ENCODE measurements at regions not wholly inside any gene's neighbourhood (a gene's known extent, or its start where the extent isn't known, plus 50 kb on each side); places are given as distances from the start of the nearest gene placed in this dataset.
"Not testable (repeated sequence)": the region's sequence is repeated elsewhere in the genome, so short reads cannot be mapped to it uniquely, and the experiment has no call there.

- DNase-seq (ENCODE audit: low read depth, low spot score), result no peak
- Histone ChIP-seq H3K27me3 (ENCODE audit: control insufficient read depth, insufficient read depth, low read length) (peaks cover 1% of the 10 kb centered on the region; the same call in 1 of the 2 replicates), H3K9me3 (ENCODE audit: control insufficient read depth, insufficient read depth, low read length) (no peaks in the 10 kb centered on the region), H3K36me3 (ENCODE audit: control insufficient read depth, insufficient read depth, low read length) (no peaks in the 10 kb centered on the region), H3K4me1 (ENCODE audit: control insufficient read depth, insufficient read depth, low read length) (no peaks in the 10 kb centered on the region), H3K27ac (ENCODE audit: low read length) (no peak overlapping the region), H3K4me3 (ENCODE audit: low read length) (no peak overlapping the region)
- WGBS (ENCODE audit: insufficient coverage, insufficient read length), result no CpG with 5 or more reads among the region's 6 CpGs
Observed at GRCh38 chr14:71454513-71455332, 477.5 kb upstream of the RGS6 start.

GRCh38 chr14:71460091-71460490 lies 472.1 kb upstream of the RGS6 start:
- no peaks in the 10 kb centered on the region for H3K4me1 ChIP-seq (ENCODE audit: control insufficient read depth, insufficient read depth, low read length)
- WGBS (ENCODE audit: insufficient coverage, insufficient read length), result no CpG with 5 or more reads among the region's 6 CpGs

GRCh38 chr14:71461617-71462016 lies 470.6 kb upstream of the RGS6 start:
- not testable (repeated sequence) for H3K36me3 ChIP-seq (ENCODE audit: control insufficient read depth, insufficient read depth, low read length); H3K9me3 ChIP-seq (ENCODE audit: control insufficient read depth, insufficient read depth, low read length); DNase-seq (ENCODE audit: low read depth, low spot score); H3K27ac ChIP-seq (ENCODE audit: low read length); H3K4me3 ChIP-seq (ENCODE audit: low read length); H3K4me1 ChIP-seq (ENCODE audit: control insufficient read depth, insufficient read depth, low read length); H3K27me3 ChIP-seq (ENCODE audit: control insufficient read depth, insufficient read depth, low read length)
- WGBS (ENCODE audit: insufficient coverage, insufficient read length), result no CpG with 5 or more reads among the region's 3 CpGs

More at GRCh38 chr14:71460091-71460490, 472.1 kb upstream of the RGS6 start:
- Histone ChIP-seq H3K9me3 (ENCODE audit: control insufficient read depth, insufficient read depth, low read length) (no peaks in the 10 kb centered on the region), H3K4me3 (ENCODE audit: low read length) (no peak overlapping the region), H3K27ac (ENCODE audit: low read length) (no peak overlapping the region), H3K27me3 (ENCODE audit: control insufficient read depth, insufficient read depth, low read length) (peaks cover 1% of the 10 kb centered on the region; the same call in 1 of the 2 replicates), H3K36me3 (ENCODE audit: control insufficient read depth, insufficient read depth, low read length) (no peaks in the 10 kb centered on the region)
- no peak for DNase-seq (ENCODE audit: low read depth, low spot score)

- DNase-seq (ENCODE audit: low read depth, low spot score), result no peak
- no peak overlapping the region for H3K27ac ChIP-seq (ENCODE audit: low read length)
Observed at GRCh38 chr14:71463807-71464206, 468.4 kb upstream of the RGS6 start.

GRCh38 chr14:71464840-71465239 lies 467.4 kb upstream of the RGS6 start:
- WGBS (ENCODE audit: insufficient coverage, insufficient read length), result no CpG with 5 or more reads among the region's 4 CpGs

More at GRCh38 chr14:71463807-71464206, 468.4 kb upstream of the RGS6 start:
- Histone ChIP-seq H3K4me1 (ENCODE audit: control insufficient read depth, insufficient read depth, low read length) (no peaks in the 10 kb centered on the region), H3K36me3 (ENCODE audit: control insufficient read depth, insufficient read depth, low read length) (no peaks in the 10 kb centered on the region), H3K9me3 (ENCODE audit: control insufficient read depth, insufficient read depth, low read length) (no peaks in the 10 kb centered on the region), H3K4me3 (ENCODE audit: low read length) (no peak overlapping the region), H3K27me3 (ENCODE audit: control insufficient read depth, insufficient read depth, low read length) (peaks cover 1% of the 10 kb centered on the region; the same call in 1 of the 2 replicates)

GRCh38 chr14:71465316-71465715 lies 466.9 kb upstream of the RGS6 start:
- Histone ChIP-seq H3K4me1 (ENCODE audit: control insufficient read depth, insufficient read depth, low read length) (no peaks in the 10 kb centered on the region), H3K27me3 (ENCODE audit: control insufficient read depth, insufficient read depth, low read length) (no peaks in the 10 kb centered on the region), H3K36me3 (ENCODE audit: control insufficient read depth, insufficient read depth, low read length) (no peaks in the 10 kb centered on the region), H3K9me3 (ENCODE audit: control insufficient read depth, insufficient read depth, low read length) (no peaks in the 10 kb centered on the region), H3K4me3 (ENCODE audit: low read length) (no peak overlapping the region), H3K27ac (ENCODE audit: low read length) (no peak overlapping the region)
- no CpG with 5 or more reads among the region's 2 CpGs for WGBS (ENCODE audit: insufficient coverage, insufficient read length)
- DNase-seq (ENCODE audit: low read depth, low spot score), result no peak

More at GRCh38 chr14:71464840-71465239, 467.4 kb upstream of the RGS6 start:
- no peak overlapping the region for H3K27ac ChIP-seq (ENCODE audit: low read length)
- DNase-seq (ENCODE audit: low read depth, low spot score), result no peak
- no peaks in the 10 kb centered on the region for H3K4me1 ChIP-seq (ENCODE audit: control insufficient read depth, insufficient read depth, low read length)
- H3K27me3 ChIP-seq (ENCODE audit: control insufficient read depth, insufficient read depth, low read length), result no peaks in the 10 kb centered on the region
- no peaks in the 10 kb centered on the region for H3K36me3 ChIP-seq (ENCODE audit: control insufficient read depth, insufficient read depth, low read length)
- no peak overlapping the region for H3K4me3 ChIP-seq (ENCODE audit: low read length)
- H3K9me3 ChIP-seq (ENCODE audit: control insufficient read depth, insufficient read depth, low read length), result no peaks in the 10 kb centered on the region

GRCh38 chr14:71466251-71466650 lies 466.0 kb upstream of the RGS6 start:
- no CpG with 5 or more reads among the region's 3 CpGs for WGBS (ENCODE audit: insufficient coverage, insufficient read length)
- H3K9me3 ChIP-seq (ENCODE audit: control insufficient read depth, insufficient read depth, low read length), result no peaks in the 10 kb centered on the region
- no peak overlapping the region for H3K4me3 ChIP-seq (ENCODE audit: low read length)
- no peaks in the 10 kb centered on the region for H3K36me3 ChIP-seq (ENCODE audit: control insufficient read depth, insufficient read depth, low read length)
- H3K4me1 ChIP-seq (ENCODE audit: control insufficient read depth, insufficient read depth, low read length), result no peaks in the 10 kb centered on the region
- H3K27me3 ChIP-seq (ENCODE audit: control insufficient read depth, insufficient read depth, low read length), result no peaks in the 10 kb centered on the region
- no peak for DNase-seq (ENCODE audit: low read depth, low spot score)
- H3K27ac ChIP-seq (ENCODE audit: low read length), result no peak overlapping the region

GRCh38 chr14:71466946-71467345 lies 465.3 kb upstream of the RGS6 start:
- no CpG with 5 or more reads among the region's 4 CpGs for whole genome bisulfite sequencing (ENCODE audit: insufficient coverage, insufficient read length)
- H3K4me3 ChIP-seq (ENCODE audit: low read length), result no peak overlapping the region

GRCh38 chr14:71467361-71467811 lies 464.8 kb upstream of the RGS6 start:
- H3K36me3 ChIP-seq (ENCODE audit: control insufficient read depth, insufficient read depth, low read length), result no peaks in the 10 kb centered on the region
- WGBS (ENCODE audit: insufficient coverage, insufficient read length), result 100% methylated on average over 1 of the region's 3 CpGs
- no peak for DNase-seq (ENCODE audit: low read depth, low spot score)
- H3K4me1 ChIP-seq (ENCODE audit: control insufficient read depth, insufficient read depth, low read length), result no peaks in the 10 kb centered on the region
- H3K4me3 ChIP-seq (ENCODE audit: low read length), result no peak overlapping the region
- no peak overlapping the region for H3K27ac ChIP-seq (ENCODE audit: low read length)
- no peaks in the 10 kb centered on the region for H3K27me3 ChIP-seq (ENCODE audit: control insufficient read depth, insufficient read depth, low read length)
- H3K9me3 ChIP-seq (ENCODE audit: control insufficient read depth, insufficient read depth, low read length), result no peaks in the 10 kb centered on the region

More at GRCh38 chr14:71466946-71467345, 465.3 kb upstream of the RGS6 start:
- DNase-seq (ENCODE audit: low read depth, low spot score), result no peak
- Histone ChIP-seq H3K4me1 (ENCODE audit: control insufficient read depth, insufficient read depth, low read length) (no peaks in the 10 kb centered on the region), H3K27me3 (ENCODE audit: control insufficient read depth, insufficient read depth, low read length) (no peaks in the 10 kb centered on the region), H3K36me3 (ENCODE audit: control insufficient read depth, insufficient read depth, low read length) (no peaks in the 10 kb centered on the region), H3K27ac (ENCODE audit: low read length) (no peak overlapping the region), H3K9me3 (ENCODE audit: control insufficient read depth, insufficient read depth, low read length) (no peaks in the 10 kb centered on the region)

- DNase-seq (ENCODE audit: low read depth, low spot score), result no peak
- H3K27ac ChIP-seq (ENCODE audit: low read length), result no peak overlapping the region
- no peaks in the 10 kb centered on the region for H3K9me3 ChIP-seq (ENCODE audit: control insufficient read depth, insufficient read depth, low read length)
- no CpG with 5 or more reads among the region's 1 CpG for WGBS (ENCODE audit: insufficient coverage, insufficient read length)
- H3K4me3 ChIP-seq (ENCODE audit: low read length), result no peak overlapping the region
- no peaks in the 10 kb centered on the region for H3K4me1 ChIP-seq (ENCODE audit: control insufficient read depth, insufficient read depth, low read length)
- no peaks in the 10 kb centered on the region for H3K36me3 ChIP-seq (ENCODE audit: control insufficient read depth, insufficient read depth, low read length)
- H3K27me3 ChIP-seq (ENCODE audit: control insufficient read depth, insufficient read depth, low read length), result no peaks in the 10 kb centered on the region
Observed at GRCh38 chr14:71468701-71469100, 463.5 kb upstream of the RGS6 start.
